HPDE6-E6E7 (cell line): ENCODE measurements at regions not wholly inside any gene's neighbourhood (a gene's known extent, or its start where the extent isn't known, plus 50 kb on each side); places are given as distances from the start of the nearest gene placed in this dataset.

Experiments
- DNase-seq: peaks from one replicate; pipeline ENCODE4 v3.0.0; 2011; ENCODE audit warnings: missing footprints; ENCODE audit errors: extremely low spot score

DNA sequence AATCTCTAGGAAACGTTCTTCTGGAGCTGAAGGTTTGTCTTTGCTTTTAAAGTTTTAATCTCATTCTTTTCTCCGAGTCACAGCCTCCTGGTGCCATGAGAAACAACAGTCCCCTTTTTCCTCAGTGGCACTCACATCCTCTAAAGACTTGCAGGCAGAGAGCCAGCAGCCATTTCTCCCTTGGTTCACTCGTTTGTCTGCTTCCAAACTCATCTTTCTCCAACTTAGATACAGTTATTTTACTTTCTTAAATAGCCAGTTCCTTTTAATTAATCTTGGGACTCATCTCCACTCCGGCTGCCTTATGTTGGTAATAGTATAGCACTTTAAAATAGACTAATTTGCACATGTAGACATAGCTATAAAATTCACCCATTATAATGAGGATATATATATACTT, 555.2 kb downstream of the FGF9 start:
- no peak for DNase-seq

DNA sequence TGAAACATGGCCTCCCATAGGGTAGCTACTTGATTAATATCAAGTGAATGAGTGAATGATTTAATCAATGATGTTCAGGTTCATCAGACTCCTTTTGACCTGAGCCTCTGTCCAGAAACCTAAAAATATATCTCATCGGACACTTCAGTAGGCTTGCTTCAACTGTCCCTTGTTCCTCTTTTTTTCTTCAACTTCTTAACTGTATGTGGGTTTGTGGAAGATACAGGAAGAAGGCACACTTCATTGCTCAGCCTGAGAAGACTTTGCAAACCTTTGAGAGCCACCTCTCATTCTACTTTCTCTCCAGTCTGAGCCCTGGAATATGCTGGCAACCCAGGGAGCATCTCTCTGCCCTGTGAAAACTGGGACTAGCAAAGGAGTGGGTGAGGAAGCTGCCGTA, 557.0 kb downstream of the FGF9 start:
- DNase-seq, result no peak

DNA sequence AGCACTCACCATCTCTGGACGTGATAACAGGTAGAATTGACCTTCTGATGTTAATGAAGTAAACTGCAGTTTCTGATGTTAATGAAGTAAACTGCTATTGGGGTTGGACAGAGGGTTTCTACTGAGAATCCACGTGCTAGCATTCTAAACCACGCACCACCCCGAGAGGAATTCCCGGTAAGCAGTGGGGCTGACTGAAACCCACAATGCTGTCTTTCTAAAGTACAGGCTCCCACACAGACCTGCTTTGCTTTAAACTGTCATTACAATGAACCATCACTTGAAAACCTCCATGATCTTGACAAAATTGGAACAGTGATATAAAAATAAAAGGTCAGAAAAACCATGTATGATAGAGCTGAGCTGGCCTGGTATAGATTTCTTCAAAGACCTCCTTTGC, 559.0 kb downstream of the FGF9 start:
- no peak for DNase-seq

DNA sequence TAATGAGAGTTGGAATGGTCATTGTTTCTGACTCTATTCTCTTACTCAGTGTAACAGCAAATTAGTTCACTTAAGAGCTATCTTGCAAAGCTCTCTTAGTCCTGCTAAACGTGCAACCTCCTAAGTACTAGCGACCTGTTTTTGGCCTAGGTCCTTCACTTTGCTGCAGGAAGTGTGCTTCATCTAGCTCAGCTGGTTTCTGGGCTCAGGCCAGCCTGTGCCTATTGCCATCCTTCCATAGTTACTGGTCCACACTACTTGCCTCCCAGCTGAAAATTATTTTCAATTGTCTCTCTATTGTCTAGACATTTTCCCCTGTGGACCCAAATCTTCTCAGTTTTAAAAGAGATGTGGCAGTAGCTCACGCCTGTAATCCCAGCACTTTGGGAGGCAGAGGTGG, 561.3 kb downstream of the FGF9 start:
- DNase-seq, result no peak

DNA sequence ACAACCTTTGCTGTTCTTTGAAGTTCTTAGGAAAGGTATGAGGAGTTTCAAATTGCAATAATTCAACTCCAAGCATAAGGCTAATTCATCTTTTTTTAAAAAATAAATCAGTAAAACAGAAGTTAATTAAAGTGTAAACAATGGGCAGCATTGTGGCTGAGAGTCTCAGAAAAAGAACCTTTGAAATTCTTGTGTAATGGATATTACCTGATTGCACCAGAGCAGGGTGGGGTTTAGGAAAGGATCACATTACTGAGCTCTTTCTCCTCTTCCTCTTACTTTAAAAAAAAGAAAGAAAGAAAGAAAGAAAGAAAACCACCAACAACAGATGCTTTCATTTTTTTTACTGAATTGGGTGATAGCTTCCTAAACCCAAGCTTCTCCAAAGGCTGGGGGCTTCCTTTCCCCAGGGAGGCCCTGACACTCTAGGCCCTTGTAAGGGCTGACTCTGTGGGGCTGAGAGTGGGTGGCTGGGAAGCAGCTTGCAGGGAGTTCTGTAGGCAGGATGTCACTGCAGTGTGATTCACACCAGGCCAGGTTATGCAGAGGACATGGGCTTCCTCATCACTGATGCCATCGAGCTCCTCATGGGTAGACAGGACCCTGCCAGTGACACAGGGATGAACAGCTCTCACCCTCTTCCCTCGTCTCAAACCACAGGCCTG, 564.5 kb downstream of the FGF9 start:
- no peak for DNase-seq

DNA sequence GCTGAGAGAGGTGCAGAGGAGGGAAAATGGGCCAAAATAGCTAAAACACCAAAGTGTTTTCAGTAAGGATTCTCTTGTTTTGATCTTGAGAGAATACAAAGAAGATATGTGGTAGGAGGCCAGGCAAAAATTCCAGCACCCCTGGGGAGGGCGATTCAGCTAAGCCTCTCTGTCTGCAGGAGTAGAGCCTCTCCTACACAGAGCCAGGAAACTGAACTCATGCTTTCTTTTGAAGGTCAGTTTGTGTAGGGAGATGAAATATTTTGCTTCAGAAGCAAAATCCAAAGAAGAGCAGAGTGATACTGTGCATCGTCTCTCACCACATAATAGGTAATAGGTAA, 565.0 kb downstream of the FGF9 start:
- DNase-seq, result no peak

DNA sequence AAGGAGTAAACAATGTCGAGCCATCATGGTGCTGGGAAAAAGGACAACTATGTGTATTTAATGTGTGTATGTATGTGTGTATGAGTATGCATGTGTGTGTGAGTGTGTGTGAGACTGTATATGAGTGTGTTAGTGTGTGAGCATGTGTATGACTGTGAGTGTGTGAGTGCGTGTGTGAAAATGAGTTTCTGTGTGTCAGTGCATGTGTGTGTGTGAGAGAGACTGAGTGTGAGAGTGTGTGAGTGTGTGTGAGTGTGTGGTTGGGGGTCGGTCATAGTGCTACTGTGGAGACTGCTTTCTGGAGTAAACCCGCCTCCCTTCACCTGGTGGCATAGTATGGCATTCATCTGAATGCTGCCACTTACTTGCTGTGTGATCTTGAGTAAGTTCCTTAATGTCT, 567.4 kb downstream of the FGF9 start:
- no peak for DNase-seq

DNA sequence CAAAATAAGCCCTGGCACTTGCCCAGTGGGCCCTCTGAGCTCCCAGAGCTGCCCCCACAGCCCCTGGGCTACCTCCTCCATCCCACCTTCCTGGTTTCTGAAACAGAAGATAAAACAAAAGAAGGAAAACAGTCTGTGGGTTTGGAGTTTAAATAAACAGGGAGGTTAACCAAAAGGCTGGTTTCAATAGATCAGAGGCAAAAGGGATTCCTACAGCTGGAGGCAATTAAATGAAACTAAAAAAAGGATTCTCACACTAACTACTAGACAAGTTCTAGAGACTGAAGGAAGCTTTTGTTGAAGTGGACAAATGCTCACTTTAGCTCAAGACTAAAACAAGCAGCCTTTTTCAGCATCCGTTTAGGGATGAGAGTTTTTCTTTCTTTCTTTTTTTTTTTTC, 569.8 kb downstream of the FGF9 start:
- no peak for DNase-seq

DNA sequence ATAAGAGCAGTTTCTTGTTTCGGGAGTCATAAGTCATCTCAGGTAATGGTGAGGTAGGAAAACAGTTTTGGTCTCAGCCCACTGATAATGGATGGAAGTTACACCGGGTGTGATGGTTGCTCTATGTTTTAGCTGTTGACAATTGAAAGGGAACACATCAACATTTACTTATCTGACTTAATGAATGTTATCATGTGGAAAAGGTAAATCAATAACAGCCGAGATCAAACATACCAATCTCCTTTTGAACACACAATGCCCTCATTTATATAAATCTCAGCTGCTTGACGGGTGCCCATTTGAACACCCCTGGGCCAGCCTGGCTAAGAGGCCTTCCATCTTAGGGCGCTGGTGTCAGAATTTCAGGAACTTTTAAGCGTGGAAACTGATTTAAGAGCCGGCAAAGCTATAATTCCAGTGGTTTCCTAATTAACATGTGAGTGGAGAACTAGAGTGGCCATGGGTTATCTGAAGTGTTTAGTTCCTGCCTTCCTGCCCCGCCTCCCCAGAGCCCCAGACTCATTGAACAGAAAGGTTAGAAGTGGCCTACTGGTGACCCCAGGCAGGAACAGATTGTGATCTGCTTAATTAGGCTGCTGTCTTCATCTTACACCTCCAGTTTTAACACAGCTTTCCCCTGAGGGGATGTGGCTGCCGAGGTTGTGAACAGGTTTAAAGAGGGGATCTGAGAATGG, 572.7 kb downstream of the FGF9 start:
- DNase-seq, result no peak

DNA sequence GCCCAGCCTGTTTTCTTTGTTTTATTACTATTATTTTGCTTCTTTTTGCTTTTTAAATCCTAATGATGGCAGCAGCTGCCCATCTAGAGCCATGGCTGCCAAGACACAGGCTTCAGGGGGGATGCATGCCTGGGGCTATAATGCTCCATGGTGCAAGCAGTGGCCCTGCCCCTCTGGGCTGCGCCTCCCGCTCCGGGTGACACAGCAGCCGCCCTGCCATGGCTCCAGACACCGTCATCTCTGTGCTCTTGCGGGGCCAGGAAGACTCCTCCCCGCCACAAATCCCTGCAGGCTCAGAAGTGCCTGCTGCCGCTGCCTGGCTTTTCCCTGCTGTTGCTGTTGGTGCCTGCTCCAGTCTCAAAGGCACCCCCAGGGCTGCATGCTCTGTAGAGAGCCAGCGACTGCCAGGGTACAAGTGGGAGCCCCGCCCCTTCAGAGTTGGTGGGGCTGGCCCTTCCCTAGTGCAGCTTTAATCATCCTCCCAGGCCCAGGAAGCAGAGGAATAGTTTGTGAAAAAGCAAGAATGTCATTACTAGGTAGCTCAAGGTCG, 581.5 kb downstream of the FGF9 start:
- no peak for DNase-seq

DNA sequence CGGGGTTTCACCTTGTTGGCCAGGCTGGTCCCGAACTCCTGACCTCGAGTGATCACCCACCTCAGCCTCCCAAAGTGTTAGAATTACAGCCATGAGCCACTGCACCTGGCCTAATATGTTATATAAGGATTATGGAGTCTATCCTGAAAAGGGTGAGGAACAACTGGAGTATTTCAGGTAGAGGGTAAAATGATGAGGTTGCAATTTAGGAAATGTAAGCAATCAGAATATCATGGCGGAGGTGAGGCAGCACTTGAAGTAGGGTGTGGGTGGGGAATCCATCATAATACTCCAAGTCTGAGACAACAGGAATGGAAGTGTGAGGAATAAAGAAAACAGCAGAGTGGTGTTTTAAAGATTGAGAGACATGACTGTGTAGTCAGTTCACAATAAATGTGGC, 582.2 kb downstream of the FGF9 start:
- DNase-seq, result no peak

DNA sequence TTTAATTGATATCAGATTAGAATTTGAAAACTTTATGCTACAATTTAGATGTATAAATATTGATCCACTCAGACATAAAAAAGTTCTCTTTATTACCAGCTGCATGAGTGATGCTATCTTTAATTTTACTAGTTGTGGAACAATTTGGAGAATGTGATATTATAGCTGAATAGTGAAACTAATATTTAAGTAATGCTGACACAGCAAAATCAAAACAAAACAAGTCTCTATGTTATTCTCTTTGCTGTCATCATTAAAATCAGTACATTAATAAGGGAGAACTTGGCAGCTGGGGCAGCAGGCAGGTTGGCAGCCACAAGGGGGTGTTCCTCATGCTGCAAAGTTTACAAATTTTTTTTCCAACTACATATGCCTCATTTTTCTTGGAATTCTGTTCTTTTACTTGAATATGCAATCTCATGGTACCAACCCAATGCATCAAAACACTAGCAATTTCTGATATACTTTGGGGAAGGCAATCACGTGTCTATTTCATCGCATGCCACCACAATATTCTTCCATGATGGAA, 585.3 kb downstream of the FGF9 start:
- no peak for DNase-seq

DNA sequence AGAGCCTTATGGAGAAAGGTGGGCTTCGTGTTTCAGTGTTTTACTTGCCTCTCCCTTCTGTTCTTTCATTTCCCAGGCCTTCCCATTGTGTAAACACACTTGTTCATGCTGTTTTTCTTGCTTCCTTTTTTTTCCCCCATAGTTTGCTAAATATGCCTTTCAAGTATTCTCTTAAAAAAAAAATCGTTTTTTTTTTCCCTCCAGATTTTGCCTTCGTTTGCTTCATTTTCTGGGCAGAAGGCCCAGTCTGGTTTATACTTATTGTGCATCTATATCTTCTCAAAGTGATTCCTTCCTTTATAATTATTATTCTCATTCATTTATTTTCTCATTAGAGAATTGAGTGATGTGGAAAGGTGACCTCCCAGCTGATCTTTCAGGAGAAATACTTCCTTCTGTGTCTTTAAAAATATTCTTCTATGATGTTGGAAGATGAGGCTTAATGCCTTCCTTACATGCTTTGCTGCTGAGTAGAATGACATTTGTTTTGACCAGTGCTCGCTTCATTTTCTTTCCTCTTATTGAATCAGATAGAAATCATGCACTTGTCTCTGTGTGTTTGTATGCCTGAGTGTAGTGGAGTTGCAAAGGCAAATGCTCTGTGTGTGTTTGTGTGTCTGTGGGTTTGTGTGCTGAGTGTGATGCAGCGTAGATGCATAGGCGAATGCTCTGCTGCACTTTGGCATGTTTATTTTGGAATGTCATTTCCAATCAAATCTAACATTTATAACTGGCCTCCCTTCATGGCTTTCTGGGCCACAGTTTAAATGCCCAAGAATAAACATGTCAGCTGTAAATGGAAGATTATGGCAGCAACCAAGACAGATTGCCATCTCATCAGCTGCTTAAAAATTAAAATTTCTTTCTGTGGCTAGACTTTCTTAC, 591.4 kb downstream of the FGF9 start:
- DNase-seq, result no peak

DNA sequence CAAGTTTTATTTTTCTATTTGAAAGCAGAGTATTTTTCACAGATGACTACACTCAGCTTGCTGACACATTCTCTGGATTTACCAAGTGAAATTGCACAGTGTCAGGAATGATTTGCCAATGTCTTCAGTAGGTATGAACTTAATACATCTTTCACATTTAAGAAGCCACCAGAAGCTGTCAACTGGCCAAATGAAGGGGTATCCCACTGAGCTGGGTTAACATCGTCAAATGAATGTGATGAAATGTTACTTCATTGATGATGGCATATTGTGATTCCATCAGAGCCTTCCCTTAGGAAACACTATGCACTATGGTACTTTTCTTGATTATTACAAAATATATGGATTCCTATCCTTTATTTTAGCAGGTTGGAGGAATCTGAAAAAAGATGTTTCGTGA, 592.3 kb downstream of the FGF9 start:
- DNase-seq, result no peak

DNA sequence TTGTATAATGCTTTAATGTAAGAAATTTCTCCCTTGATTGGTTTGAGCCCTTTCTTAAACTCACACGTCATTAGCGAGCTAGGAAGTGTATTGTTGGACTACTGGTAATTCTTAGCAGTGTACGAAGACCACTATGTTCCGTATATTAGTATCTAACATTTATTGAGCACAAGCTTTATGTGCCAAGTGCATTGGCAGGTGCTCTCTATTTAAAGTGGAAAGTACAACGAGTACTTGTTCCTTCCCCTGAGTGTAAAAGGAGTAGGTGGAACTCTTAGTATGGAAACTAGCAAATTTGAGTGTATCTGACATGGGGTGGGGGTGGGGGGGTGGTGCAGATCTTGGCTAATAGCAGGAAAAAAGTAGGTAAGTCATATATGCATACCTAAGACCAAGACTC, 594.7 kb downstream of the FGF9 start:
- DNase-seq, result no peak

DNA sequence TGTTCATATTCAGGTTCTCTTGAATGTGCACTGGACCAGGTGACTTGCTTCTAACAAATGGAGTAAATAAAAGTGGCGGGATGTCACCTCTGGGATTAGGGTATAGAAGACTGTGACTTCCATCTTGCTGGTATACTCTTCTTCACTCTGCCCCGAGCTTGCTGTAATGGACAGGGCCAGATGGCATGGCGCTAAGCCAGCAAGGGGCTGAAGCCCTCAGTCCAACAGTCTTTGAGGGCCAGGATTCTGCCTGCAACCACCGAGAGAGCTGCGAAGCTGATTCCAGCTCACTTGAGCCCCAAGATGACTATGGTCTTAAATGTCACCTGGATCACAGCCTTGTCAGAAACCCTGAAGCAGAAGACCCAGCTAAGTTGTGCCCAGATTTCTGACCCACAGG, 600.0 kb downstream of the FGF9 start:
- no peak for DNase-seq

DNA sequence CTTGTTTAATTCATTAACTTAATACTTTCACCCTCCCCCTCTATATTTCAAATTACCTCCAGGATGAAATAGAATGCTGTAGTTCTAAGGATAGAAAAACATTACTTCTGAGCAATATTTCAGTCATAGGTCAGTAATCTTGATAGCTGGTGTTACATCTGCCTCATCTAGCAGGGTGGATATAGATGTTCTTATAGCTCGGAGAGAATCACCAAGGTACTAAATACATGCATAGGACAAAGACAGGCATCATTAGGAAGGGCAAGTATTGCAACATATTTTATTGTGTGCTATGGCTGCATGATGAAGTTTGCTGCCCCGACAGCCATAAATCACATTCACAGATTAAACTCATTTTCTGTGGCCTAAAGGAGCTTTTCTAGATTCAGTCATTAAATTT, 601.0 kb downstream of the FGF9 start:
- DNase-seq, result no peak

DNA sequence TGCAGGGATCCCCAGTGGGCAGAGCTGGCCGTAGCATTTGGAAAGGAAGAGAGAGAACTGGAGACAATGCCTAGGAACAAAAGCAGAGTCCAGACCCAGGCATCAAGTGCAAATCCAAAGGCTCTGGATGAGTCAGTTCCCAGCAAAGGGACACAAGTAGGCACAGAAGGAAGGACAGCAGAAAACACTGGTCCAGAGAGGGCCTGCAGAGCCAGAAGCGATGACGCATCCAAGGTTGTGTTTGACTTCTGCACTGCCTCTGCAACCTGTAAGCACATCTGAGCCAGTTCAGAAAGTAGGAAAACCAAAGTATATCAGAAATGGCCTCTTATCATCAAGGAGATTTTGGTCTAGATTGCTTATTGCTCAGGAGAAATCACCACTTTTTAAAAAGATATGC, 604.5 kb downstream of the FGF9 start:
- no peak for DNase-seq

DNA sequence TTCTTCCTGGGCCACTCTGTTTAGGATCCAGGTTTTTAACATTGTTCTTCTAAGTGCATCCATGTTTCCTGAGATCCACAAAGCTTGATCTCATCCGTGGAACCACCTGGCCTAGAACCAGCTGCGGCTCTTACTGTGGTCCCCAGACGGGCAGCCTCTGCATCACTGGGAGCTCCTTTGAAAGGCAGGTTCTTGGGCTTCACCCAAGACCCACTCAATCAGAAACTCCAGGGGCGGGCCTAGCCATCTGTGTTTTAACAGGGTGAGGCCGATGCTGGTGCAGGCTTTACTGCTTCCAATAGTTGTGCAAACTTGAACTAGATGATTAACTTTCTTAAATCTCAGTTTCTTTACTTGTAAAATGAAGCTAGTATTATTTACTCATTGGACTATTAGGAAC, 605.7 kb downstream of the FGF9 start:
- DNase-seq, result no peak

DNA sequence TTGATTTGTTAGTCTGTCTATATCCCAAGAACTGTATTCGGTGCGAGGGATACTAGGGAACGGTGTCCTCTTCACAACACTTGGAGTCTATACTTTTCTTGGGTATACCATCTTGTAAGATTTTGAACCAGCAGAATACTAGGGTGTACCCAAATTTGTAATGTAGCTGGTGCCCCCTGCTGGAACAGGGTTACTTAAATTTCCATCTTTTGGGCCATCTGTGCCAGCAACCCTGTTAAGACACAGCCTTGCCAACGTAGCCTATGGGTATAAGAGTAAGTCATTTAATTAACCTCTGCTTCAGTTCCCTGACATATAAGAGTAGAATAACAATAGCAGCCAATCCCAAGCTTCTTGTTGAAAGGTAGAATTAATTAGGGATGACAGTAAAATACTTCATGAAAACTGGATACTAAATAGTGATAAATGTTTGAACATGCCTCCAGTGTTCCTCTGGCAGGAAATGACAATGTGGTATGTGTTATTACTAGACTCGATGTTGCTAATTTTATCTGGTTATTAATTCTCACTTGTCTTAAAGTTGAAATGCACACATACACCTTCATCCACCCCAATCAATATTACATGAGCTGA, 607.6 kb downstream of the FGF9 start:
- no peak for DNase-seq

DNA sequence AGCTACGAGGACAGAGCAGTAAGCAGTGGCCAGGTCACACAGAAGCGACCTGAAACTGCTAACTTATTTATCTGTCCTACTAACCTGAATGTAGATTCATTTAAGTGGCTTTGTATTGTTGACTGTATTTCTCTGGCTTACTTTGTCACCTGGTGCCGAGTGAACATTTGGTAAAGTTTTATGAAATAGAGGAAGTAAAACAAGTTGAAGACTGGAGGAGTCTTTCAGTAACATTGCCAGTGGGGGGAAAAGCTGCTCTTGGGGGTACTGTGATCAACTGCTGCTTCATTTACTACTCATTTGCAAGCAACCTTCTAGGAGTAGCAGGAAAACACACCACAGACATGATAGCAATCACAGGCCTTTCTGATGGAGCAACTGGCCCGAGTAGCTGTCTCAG, 615.0 kb downstream of the FGF9 start:
- DNase-seq, result no peak

DNA sequence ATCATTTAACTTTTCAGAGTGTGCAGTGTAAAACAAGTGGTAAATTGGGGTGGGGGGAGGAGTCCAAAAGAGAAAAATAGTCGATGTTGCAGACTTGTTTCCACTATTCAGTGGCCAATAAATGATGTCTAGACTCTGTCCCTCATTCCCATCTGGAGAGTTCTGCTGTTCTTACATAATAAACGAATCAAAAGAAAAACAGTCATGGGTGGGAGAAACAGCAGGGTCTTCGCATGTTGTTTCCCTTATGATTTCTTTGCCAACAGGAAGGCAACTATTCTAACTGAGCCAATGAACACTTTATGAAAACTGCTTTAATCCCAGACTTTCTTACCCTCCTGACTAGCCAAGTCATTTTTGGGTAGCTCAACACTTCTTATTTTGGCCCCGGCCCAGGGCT, 615.5 kb downstream of the FGF9 start:
- no peak for DNase-seq
